Liver (tissue), 8 donors: ENCODE measurements at regions not wholly inside any gene's neighbourhood (a gene's known extent, or its start where the extent isn't known, plus 50 kb on each side); places are given as distances from the start of the nearest gene placed in this dataset.

Source experiments
- DNase-seq: peaks from one replicate; pipeline ENCODE4 v3.0.0-alpha.2; 2017; ENCODE audit warnings: low spot score
- H3K27ac ChIP-seq, 2 donors: one replicate each; pipeline ENCODE4 v1.7.0; 2013; ENCODE audit warnings: inconsistent platforms in 2 of 2, low read length in 2 of 2, control low read depth in 1 of 2, low read depth in 1 of 2, mild to moderate bottlenecking in 1 of 2
- H3K27me3 ChIP-seq, 4 donors: one replicate each; pipeline versions ENCODE4 v1.6.1 to v1.7.0; 2013; ENCODE audit warnings: low read length in 3 of 4, inconsistent platforms in 1 of 4, mild to moderate bottlenecking in 1 of 4, moderate library complexity in 1 of 4; ENCODE audit not compliant: control insufficient read depth in 4 of 4, insufficient read depth in 4 of 4
- H3K36me3 ChIP-seq, 4 donors: one replicate each; pipeline versions ENCODE4 v1.6.1 to v1.7.0; 2013; ENCODE audit warnings: low read length in 3 of 4, mild to moderate bottlenecking in 3 of 4, low read depth in 1 of 4, moderate library complexity in 1 of 4; ENCODE audit not compliant: control insufficient read depth in 4 of 4, insufficient read depth in 3 of 4
- H3K4me1 ChIP-seq, 4 donors: one replicate each; pipeline versions ENCODE4 v1.6.1 to v1.7.0; 2013; ENCODE audit warnings: low read length in 3 of 4, mild to moderate bottlenecking in 3 of 4, moderate library complexity in 1 of 4; ENCODE audit not compliant: control insufficient read depth in 4 of 4, insufficient read depth in 4 of 4
- H3K4me3 ChIP-seq, 3 donors: one replicate each; pipeline versions ENCODE4 v1.6.1 to v1.7.0; 2013; ENCODE audit warnings: low read length in 3 of 3, control low read depth in 1 of 3, low read depth in 1 of 3, mild to moderate bottlenecking in 1 of 3
- H3K9ac ChIP-seq, 2 donors: one replicate each; pipeline ENCODE4 v1.7.0; 2013; ENCODE audit warnings: low read length in 2 of 2, mild to moderate bottlenecking in 2 of 2, moderate library complexity in 2 of 2, control low read depth in 1 of 2, low read depth in 1 of 2
- H3K9me3 ChIP-seq, 4 donors: one replicate each; pipeline versions ENCODE4 v1.6.1 to v1.7.0; 2013; ENCODE audit warnings: low read length in 3 of 4; ENCODE audit not compliant: control insufficient read depth in 4 of 4
- ATF3 ChIP-seq: IDR thresholded peaks from 2 replicates; pipeline ENCODE4 v1.6.1; 2016; ENCODE audit warnings: antibody characterized with exemption
- EGR1 ChIP-seq, 2 donors: IDR thresholded peaks; 2 replicates each; pipeline ENCODE4 v1.6.1; 2016 to 2018; ENCODE audit warnings: antibody characterized with exemption in 2 of 2, low read depth in 2 of 2
- FOXA1 ChIP-seq: IDR thresholded peaks from 2 replicates; pipeline ENCODE4 v1.6.1; 2016; ENCODE audit warnings: antibody characterized with exemption
- FOXA2 ChIP-seq: IDR thresholded peaks from 2 replicates; pipeline ENCODE4 v1.6.1; 2016; ENCODE audit warnings: antibody characterized with exemption
- GABPA ChIP-seq, 2 donors: IDR thresholded peaks in 1 of 2; conservative IDR thresholded peaks in 1 of 2; 2 replicates each; pipeline ENCODE4 v1.6.1; 2016; ENCODE audit warnings: antibody characterized with exemption in 2 of 2, mild to moderate bottlenecking in 1 of 2, moderate library complexity in 1 of 2
- HNF4A ChIP-seq, 2 donors: conservative IDR thresholded peaks; 2 replicates each; pipeline ENCODE4 v1.6.1; 2016; ENCODE audit warnings: antibody characterized with exemption in 2 of 2, mild to moderate bottlenecking in 2 of 2
- HNF4G ChIP-seq: IDR thresholded peaks from 2 replicates; pipeline ENCODE4 v1.6.1; 2016; ENCODE audit warnings: antibody characterized with exemption
- JUND ChIP-seq, 2 donors: IDR thresholded peaks; 2 replicates each; pipeline ENCODE4 v1.6.1; 2016; ENCODE audit warnings: antibody characterized with exemption in 2 of 2
- MAX ChIP-seq: IDR thresholded peaks from 2 replicates; pipeline ENCODE4 v1.6.1; 2016; ENCODE audit warnings: antibody characterized with exemption
- NR2F2 ChIP-seq: IDR thresholded peaks from 2 replicates; pipeline ENCODE4 v1.6.1; 2016; ENCODE audit warnings: antibody characterized with exemption
- RAD21 ChIP-seq, 2 donors: IDR thresholded peaks; 2 replicates each; pipeline ENCODE4 v1.6.1; 2016; ENCODE audit warnings: antibody characterized with exemption in 2 of 2, mild to moderate bottlenecking in 2 of 2
- RXRA ChIP-seq, 2 donors: IDR thresholded peaks; 2 replicates each; pipeline ENCODE4 v1.6.1; 2017 to 2018; ENCODE audit warnings: antibody characterized with exemption in 2 of 2, mild to moderate bottlenecking in 1 of 2
- SP1 ChIP-seq: IDR thresholded peaks from 2 replicates; pipeline ENCODE4 v1.6.1; 2018; ENCODE audit warnings: antibody characterized with exemption, mild to moderate bottlenecking
- TAF1 ChIP-seq: conservative IDR thresholded peaks from 2 replicates; pipeline ENCODE4 v1.6.1; 2016; ENCODE audit warnings: antibody characterized with exemption, mild to moderate bottlenecking
- YY1 ChIP-seq: IDR thresholded peaks from 2 replicates; pipeline ENCODE4 v1.6.1; 2016; ENCODE audit warnings: antibody characterized with exemption, mild to moderate bottlenecking
- ZBTB33 ChIP-seq: IDR thresholded peaks from 2 replicates; pipeline ENCODE4 v1.6.1; 2016; ENCODE audit warnings: antibody characterized with exemption
- WGBS: extraction: QIAGEN DNeasy Blood & Tissue Kit; methylation state at CpG from one replicate; pipeline ENCODE4 v1.1.7; 2013; 5-methylcytosine and 5-hydroxymethylcytosine counted together
- TF ChIP-seq, protein P1 (sequence below): fragments of 150-350 bp; IDR thresholded peaks from 2 replicates; pipeline ENCODE4 v1.5.1; 2017; ENCODE audit warnings: improper control_type of control experiment, low read depth, low read length; ENCODE audit not compliant: missing input control
- TF ChIP-seq, protein P2 (sequence below): IDR thresholded peaks from 2 replicates; pipeline ENCODE4 v1.6.1; 2016; ENCODE audit warnings: antibody characterized with exemption, mild to moderate bottlenecking
- donor health status: healthy.
- donor health status: healthy.
- donor health status: healthy.
- donor health status: healthy.
- donor health status: healthy.

DNA sequence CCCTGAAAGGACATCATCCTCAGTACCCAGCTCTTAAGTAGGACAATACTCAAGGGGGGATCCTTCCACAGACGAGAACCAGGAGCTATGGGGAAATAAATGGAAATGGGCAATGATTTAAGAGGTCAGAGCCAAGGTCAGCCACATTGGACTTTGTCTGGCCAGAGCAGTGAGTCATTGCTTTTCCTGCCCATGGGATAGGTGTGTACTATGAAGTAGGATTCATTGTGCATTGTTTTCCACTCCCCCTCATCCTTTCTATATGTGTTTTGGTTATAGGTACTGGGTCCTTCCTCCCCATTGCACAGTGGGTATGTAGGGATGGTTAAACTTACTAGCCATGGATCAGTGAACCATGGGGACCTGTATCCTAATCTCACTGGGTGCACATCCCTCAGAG lies 328.9 kb upstream of the USP25 start:
- no peaks in the 10 kb centered on the region for H3K4me1 ChIP-seq
- H3K9me3 ChIP-seq = peaks cover 0 to 4% (median 0%) of the 10 kb centered on the region in 4 donors
- H3K27me3 ChIP-seq = no peaks in the 10 kb centered on the region
- no peaks in the 10 kb centered on the region for H3K36me3 ChIP-seq
- H3K9ac ChIP-seq = no peak overlapping the region
- 54% methylated on average over 1 of the region's 1 CpG for WGBS
- H3K4me3 ChIP-seq = no peak overlapping the region
- no peak for DNase-seq
- TF ChIP-seq NR2F2 (no peak), HNF4A (conservative IDR thresholded peaks at IDR 0.05) (peak; percentile 16 to 47), TAF1 (no peak), JUND (IDR thresholded peaks at IDR 0.05) (peak in 1 of 2 donors; percentile 50), RAD21 (IDR thresholded peaks at IDR 0.05) (no peak)
- no peak overlapping the region for H3K27ac ChIP-seq

DNA sequence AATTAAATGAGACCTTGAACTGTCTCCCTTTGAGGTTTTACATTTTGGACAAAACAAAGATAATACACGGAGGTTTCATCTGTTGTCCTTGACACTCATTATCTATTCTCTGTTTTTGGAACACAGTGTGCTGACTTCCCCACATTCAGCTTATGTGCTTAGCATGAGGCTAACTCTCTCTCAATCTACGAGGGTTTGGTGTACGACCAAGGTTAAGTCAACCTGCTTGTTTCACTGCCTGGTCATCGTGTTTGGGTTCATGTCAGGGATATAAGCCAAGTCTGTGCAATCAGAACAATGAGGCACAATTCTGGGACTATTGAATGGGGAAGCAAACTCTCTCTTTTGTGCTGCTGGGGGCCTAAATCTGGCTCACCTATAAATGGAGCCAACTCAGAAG lies 328.5 kb upstream of the USP25 start:
- Histone ChIP-seq H3K9me3 (peaks cover 0 to 4% (median 0%) of the 10 kb centered on the region in 4 donors), H3K27ac (no peak overlapping the region), H3K4me1 (no peaks in the 10 kb centered on the region), H3K4me3 (no peak overlapping the region), H3K27me3 (no peaks in the 10 kb centered on the region), H3K36me3 (no peaks in the 10 kb centered on the region), H3K9ac (no peak overlapping the region)
- WGBS = 37% methylated on average over 4 of the region's 4 CpGs
- no peak for DNase-seq
- no peak for TF ChIP-seq TAF1
- TF ChIP-seq JUND (IDR thresholded peaks at IDR 0.05) = no peak
- TF ChIP-seq RXRA (IDR thresholded peaks at IDR 0.05) = peak in 1 of 2 donors; percentile 48

DNA sequence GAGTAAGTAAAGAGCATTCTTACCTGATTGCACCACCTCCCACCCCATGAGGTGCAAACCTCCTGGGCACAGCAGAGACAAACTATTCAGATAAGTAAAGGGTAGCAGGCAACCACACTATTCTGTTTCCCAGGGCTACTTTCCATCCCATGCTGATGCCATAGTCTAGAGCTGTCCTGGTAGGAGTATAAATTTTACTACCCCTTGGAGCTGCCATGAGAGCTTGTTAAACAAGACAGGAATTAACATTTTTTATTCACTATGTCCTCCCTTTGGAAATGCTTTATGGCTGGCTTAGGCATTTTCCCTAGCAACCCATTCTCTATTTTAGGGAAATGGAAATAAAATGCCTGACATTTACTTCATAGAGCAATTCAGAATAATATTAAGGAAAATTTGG lies 324.6 kb upstream of the USP25 start:
- TF ChIP-seq RXRA (IDR thresholded peaks at IDR 0.05) (no peak), EGR1 (IDR thresholded peaks at IDR 0.05; ENCODE audit: low read depth in 2 of 2) (no peak), FOXA1 (no peak), ATF3 (no peak), MAX (no peak), NR2F2 (no peak), JUND (IDR thresholded peaks at IDR 0.05) (no peak), FOXA2 (no peak), RAD21 (IDR thresholded peaks at IDR 0.05) (no peak), GABPA (IDR thresholded peaks at IDR 0.05 in 1 of 2, conservative IDR thresholded peaks at IDR 0.05 in 1 of 2) (no peak), TAF1 (no peak), SP1 (no peak), YY1 (no peak), HNF4G (no peak), HNF4A (conservative IDR thresholded peaks at IDR 0.05) (no peak), ZBTB33 (no peak)
- TF ChIP-seq, protein P1, sequence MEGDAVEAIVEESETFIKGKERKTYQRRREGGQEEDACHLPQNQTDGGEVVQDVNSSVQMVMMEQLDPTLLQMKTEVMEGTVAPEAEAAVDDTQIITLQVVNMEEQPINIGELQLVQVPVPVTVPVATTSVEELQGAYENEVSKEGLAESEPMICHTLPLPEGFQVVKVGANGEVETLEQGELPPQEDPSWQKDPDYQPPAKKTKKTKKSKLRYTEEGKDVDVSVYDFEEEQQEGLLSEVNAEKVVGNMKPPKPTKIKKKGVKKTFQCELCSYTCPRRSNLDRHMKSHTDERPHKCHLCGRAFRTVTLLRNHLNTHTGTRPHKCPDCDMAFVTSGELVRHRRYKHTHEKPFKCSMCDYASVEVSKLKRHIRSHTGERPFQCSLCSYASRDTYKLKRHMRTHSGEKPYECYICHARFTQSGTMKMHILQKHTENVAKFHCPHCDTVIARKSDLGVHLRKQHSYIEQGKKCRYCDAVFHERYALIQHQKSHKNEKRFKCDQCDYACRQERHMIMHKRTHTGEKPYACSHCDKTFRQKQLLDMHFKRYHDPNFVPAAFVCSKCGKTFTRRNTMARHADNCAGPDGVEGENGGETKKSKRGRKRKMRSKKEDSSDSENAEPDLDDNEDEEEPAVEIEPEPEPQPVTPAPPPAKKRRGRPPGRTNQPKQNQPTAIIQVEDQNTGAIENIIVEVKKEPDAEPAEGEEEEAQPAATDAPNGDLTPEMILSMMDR = no peak
- TF ChIP-seq, protein P2, sequence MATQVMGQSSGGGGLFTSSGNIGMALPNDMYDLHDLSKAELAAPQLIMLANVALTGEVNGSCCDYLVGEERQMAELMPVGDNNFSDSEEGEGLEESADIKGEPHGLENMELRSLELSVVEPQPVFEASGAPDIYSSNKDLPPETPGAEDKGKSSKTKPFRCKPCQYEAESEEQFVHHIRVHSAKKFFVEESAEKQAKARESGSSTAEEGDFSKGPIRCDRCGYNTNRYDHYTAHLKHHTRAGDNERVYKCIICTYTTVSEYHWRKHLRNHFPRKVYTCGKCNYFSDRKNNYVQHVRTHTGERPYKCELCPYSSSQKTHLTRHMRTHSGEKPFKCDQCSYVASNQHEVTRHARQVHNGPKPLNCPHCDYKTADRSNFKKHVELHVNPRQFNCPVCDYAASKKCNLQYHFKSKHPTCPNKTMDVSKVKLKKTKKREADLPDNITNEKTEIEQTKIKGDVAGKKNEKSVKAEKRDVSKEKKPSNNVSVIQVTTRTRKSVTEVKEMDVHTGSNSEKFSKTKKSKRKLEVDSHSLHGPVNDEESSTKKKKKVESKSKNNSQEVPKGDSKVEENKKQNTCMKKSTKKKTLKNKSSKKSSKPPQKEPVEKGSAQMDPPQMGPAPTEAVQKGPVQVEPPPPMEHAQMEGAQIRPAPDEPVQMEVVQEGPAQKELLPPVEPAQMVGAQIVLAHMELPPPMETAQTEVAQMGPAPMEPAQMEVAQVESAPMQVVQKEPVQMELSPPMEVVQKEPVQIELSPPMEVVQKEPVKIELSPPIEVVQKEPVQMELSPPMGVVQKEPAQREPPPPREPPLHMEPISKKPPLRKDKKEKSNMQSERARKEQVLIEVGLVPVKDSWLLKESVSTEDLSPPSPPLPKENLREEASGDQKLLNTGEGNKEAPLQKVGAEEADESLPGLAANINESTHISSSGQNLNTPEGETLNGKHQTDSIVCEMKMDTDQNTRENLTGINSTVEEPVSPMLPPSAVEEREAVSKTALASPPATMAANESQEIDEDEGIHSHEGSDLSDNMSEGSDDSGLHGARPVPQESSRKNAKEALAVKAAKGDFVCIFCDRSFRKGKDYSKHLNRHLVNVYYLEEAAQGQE = no peak
- H3K4me3 ChIP-seq = no peak overlapping the region

More for the DNA sequence above, 324.6 kb upstream of the USP25 start:
- no peaks in the 10 kb centered on the region for H3K27me3 ChIP-seq
- peaks cover 0 to 8% (median 4%) of the 10 kb centered on the region in 4 donors for H3K4me1 ChIP-seq
- H3K27ac ChIP-seq = no peak overlapping the region
- peaks cover 0 to 4% (median 0%) of the 10 kb centered on the region in 4 donors for H3K9me3 ChIP-seq
- no peaks in the 10 kb centered on the region for H3K36me3 ChIP-seq
- H3K9ac ChIP-seq = no peak overlapping the region
- no peak for DNase-seq
